ENCODE measurements at regions not wholly inside any gene's neighbourhood (a gene's known extent, or its start where the extent isn't known, plus 50 kb on each side); places are given as distances from the start of the nearest gene placed in this dataset.

GRCh38 chr6:30396833-30397479 is 52.0 kb downstream of the RPP21 start:
- DNase-seq: peak; percentile 63 to 82 (median 76)

GRCh38 chr6:30397697-30398096 is 52.7 kb downstream of the RPP21 start:
- no peak for DNase-seq

- no peak for DNase-seq
Observed at GRCh38 chr6:30399390-30400058, 54.6 kb downstream of the RPP21 start.

- no peak for DNase-seq
Observed at GRCh38 chr6:30405934-30406333, 61.0 kb downstream of the RPP21 start.

- DNase-seq: no peak
Observed at GRCh38 chr6:30409184-30409583, 64.2 kb downstream of the RPP21 start.

- DNase-seq: peak in 4 of 5 experiments; percentile 28 to 49 (median 42)
Observed at GRCh38 chr6:30411515-30412207, 66.7 kb downstream of the RPP21 start.

- no peak for DNase-seq
Observed at GRCh38 chr6:30418448-30418847, 70.9 kb upstream of the HLA-E start.

GRCh38 chr6:30424549-30424948 is 64.8 kb upstream of the HLA-E start:
- DNase-seq: no peak
